ENCODE measurements at regions not wholly inside any gene's neighbourhood (a gene's known extent, or its start where the extent isn't known, plus 50 kb on each side); places are given as distances from the start of the nearest gene placed in this dataset.

DNA sequence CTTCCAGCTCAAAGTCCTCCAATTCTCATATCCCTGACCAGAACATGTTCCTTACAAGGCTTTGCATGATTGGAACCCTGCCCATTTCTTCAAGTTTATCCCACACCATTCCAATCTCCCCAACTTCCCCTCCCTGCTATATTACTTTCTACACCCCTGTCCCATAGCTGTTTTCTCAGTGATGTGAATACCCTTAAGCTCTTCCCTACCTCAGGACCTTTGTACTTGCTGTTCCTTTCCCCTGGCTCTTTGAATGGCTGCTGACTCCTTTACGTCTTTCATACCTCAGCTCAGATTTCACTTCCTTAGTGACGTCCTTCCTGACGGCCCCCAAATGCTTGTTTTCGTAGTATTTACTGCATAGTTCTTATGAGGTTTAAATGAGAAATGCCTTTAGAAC is 166.2 kb upstream of the ZNF462 start:
- TF ChIP-seq, protein P1, sequence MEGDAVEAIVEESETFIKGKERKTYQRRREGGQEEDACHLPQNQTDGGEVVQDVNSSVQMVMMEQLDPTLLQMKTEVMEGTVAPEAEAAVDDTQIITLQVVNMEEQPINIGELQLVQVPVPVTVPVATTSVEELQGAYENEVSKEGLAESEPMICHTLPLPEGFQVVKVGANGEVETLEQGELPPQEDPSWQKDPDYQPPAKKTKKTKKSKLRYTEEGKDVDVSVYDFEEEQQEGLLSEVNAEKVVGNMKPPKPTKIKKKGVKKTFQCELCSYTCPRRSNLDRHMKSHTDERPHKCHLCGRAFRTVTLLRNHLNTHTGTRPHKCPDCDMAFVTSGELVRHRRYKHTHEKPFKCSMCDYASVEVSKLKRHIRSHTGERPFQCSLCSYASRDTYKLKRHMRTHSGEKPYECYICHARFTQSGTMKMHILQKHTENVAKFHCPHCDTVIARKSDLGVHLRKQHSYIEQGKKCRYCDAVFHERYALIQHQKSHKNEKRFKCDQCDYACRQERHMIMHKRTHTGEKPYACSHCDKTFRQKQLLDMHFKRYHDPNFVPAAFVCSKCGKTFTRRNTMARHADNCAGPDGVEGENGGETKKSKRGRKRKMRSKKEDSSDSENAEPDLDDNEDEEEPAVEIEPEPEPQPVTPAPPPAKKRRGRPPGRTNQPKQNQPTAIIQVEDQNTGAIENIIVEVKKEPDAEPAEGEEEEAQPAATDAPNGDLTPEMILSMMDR (IDR thresholded peaks at IDR 0.05; ENCODE audit: unreplicated experiment): no peak
- BruUV-seq (replicated peaks): no TSS peak
- H3K4me3 Mint-ChIP-seq (ENCODE audit: low read depth, unreplicated experiment): no peak overlapping the region
- CTCF ChIA-PET: no interaction called here
- H3K27me3 Mint-ChIP-seq (ENCODE audit: unreplicated experiment): no peaks in the 10 kb centered on the region
- H3K36me3 Mint-ChIP-seq (ENCODE audit: insufficient read depth, unreplicated experiment): no peaks in the 10 kb centered on the region
- H3K27ac Mint-ChIP-seq (ENCODE audit: unreplicated experiment): no peak overlapping the region
- no peak for DNase-seq
- H3K4me1 Mint-ChIP-seq (ENCODE audit: low read depth, unreplicated experiment): peaks cover 14% of the 10 kb centered on the region
- no peaks in the 10 kb centered on the region for H3K9me3 Mint-ChIP-seq (ENCODE audit: low read depth, unreplicated experiment)
- intact Hi-C loops (cut with micrococcal nuclease; ENCODE audit: unreplicated experiment): no loop called here

DNA sequence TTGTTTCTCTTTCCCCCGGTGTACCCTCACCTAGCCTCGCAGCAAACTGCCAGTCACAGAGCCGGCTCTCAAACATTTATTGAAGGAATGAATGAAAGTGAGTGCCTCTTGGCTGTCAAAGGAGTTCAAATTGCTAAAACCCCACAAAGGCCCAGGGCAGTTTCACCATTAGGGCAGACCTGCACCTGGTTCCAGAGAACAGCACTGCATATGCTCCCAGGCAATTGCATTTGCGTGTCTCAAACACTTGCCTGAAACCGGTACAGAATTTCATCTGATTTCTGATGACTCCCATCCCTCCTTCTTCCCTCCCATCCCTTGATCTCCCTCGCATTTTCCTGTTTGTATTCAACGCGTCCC is 165.6 kb upstream of the ZNF462 start:
- Mint-ChIP-seq H3K4me3 (ENCODE audit: low read depth, unreplicated experiment) (no peak overlapping the region), H3K4me1 (ENCODE audit: low read depth, unreplicated experiment) (peaks cover 14% of the 10 kb centered on the region), H3K27ac (ENCODE audit: unreplicated experiment) (no peak overlapping the region), H3K27me3 (ENCODE audit: unreplicated experiment) (no peaks in the 10 kb centered on the region), H3K9me3 (ENCODE audit: low read depth, unreplicated experiment) (no peaks in the 10 kb centered on the region), H3K36me3 (ENCODE audit: insufficient read depth, unreplicated experiment) (no peaks in the 10 kb centered on the region)
- no TSS peak for BruUV-seq (replicated peaks)
- CTCF ChIA-PET: no interaction called here
- DNase-seq: no peak
- TF ChIP-seq, protein P1 (IDR thresholded peaks at IDR 0.05; ENCODE audit: unreplicated experiment): no peak
- intact Hi-C loops (cut with micrococcal nuclease; ENCODE audit: unreplicated experiment): no loop called here

DNA sequence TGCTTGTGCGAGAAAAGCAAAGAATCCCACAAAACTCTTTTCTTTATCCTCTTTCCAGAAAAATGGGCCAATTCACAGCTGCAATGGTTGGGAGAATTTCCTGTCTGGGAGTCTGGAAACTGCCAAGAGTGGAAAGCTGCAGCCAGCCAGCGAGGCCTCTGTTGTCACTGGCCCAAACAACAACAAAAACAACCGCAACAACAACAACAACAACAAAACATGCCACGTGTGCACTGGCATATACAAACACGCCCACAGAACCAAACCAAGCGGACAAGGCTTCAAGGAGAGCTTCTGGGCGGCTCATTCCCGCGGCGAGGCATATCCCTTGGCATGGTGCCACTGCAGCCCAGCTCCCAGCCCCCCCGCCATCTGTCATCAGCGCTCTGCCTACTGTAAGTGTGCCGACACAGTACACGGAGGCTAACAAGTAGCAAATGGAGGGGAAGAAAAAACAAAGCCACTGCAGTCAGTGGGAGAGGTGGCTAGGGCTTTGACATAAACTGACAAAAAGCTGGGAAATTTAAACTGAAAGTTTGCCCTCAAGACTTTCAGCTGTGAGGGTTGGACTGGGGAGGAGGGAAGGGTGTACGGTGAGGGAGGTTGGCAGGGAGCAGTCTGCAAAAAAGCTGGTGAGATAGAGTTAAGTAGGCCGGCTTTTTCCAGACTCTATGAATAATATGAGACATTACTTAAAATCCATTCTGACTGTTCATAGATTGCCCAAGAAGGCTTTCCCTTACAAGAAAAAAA is 165.0 kb upstream of the ZNF462 start:
- H3K9me3 Mint-ChIP-seq (ENCODE audit: low read depth, unreplicated experiment): no peaks in the 10 kb centered on the region
- H3K27ac Mint-ChIP-seq (ENCODE audit: unreplicated experiment): no peak overlapping the region
- intact Hi-C loops (cut with micrococcal nuclease; ENCODE audit: unreplicated experiment): no loop called here
- no peaks in the 10 kb centered on the region for H3K36me3 Mint-ChIP-seq (ENCODE audit: insufficient read depth, unreplicated experiment)
- TF ChIP-seq, protein P1 (IDR thresholded peaks at IDR 0.05; ENCODE audit: unreplicated experiment): no peak
- no TSS peak for BruUV-seq (replicated peaks)
- H3K4me1 Mint-ChIP-seq (ENCODE audit: low read depth, unreplicated experiment): peaks cover 14% of the 10 kb centered on the region
- H3K4me3 Mint-ChIP-seq (ENCODE audit: low read depth, unreplicated experiment): peak overlapping the region; percentile 65
- CTCF ChIA-PET: interaction anchor here (0.7 kb wide), 1 partner anchor 133 kb away, joined by 5 read pairs; no protein-coding TSS in a partner anchor
- no peaks in the 10 kb centered on the region for H3K27me3 Mint-ChIP-seq (ENCODE audit: unreplicated experiment)
- peak; percentile 40 for DNase-seq

DNA sequence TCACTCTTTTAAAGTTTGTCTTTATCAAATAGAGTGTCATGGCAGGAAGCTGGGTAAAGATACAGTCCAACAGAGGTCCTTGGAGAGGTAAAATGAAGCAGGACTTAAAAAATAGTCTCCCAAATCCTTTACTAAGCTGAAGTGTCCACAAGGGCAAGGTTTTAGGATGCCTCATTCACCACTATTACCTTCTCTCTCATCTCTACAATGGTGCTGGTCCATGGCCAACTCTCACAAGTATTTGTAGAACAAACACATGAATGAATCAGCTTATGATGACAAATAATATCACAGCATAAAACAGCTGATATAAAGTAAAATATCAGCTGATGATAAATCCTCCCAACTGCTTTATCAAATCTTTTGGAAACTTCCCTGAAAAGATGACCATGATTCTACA is 162.3 kb upstream of the ZNF462 start:
- Mint-ChIP-seq H3K9me3 (ENCODE audit: low read depth, unreplicated experiment) (no peaks in the 10 kb centered on the region), H3K4me3 (ENCODE audit: low read depth, unreplicated experiment) (no peak overlapping the region), H3K36me3 (ENCODE audit: insufficient read depth, unreplicated experiment) (no peaks in the 10 kb centered on the region), H3K27ac (ENCODE audit: unreplicated experiment) (no peak overlapping the region), H3K4me1 (ENCODE audit: low read depth, unreplicated experiment) (peaks cover 14% of the 10 kb centered on the region), H3K27me3 (ENCODE audit: unreplicated experiment) (no peaks in the 10 kb centered on the region)
- CTCF ChIA-PET: no interaction called here
- no peak for DNase-seq
- intact Hi-C loops (cut with micrococcal nuclease; ENCODE audit: unreplicated experiment): no loop called here
- TF ChIP-seq, protein P1 (IDR thresholded peaks at IDR 0.05; ENCODE audit: unreplicated experiment): no peak
- no TSS peak for BruUV-seq (replicated peaks)
